Esophagus squamous epithelium (tissue), 5 donors: ENCODE measurements at regions not wholly inside any gene's neighbourhood (a gene's known extent, or its start where the extent isn't known, plus 50 kb on each side); places are given as distances from the start of the nearest gene placed in this dataset.
A peak's percentile ranks its signal among the peaks of the same experiment; 100 is the strongest.

Source experiments
- DNase-seq: peaks from one replicate; lab custom pipeline; 2025; lab: John Stamatoyannopoulos, UW
- H3K27ac ChIP-seq, 4 donors: fragments of 200-600 bp; sonication (generic); one replicate each; pipeline ENCODE4 v1.5.1; 2016 to 2019; ENCODE audit warnings: mild to moderate bottlenecking in 1 of 4
- H3K27me3 ChIP-seq, 4 donors: fragments of 200-600 bp; sonication (generic); 1 replicate in 3 of 4; 2 replicates in 1 of 4; pipeline versions ENCODE4 v1.5.1 to v1.6.0; 2017 to 2021; ENCODE audit warnings: antibody characterized with exemption in 1 of 4
- H3K36me3 ChIP-seq, 3 donors: fragments of 200-600 bp; sonication (generic); one replicate each; pipeline ENCODE4 v1.5.1; 2016 to 2019
- H3K4me1 ChIP-seq, 3 donors: fragments of 200-600 bp; sonication (generic); one replicate each; pipeline ENCODE4 v1.5.1; 2017 to 2019
- H3K4me3 ChIP-seq, 4 donors: fragments of 200-600 bp; sonication (generic); 1 replicate in 3 of 4; 2 replicates in 1 of 4; pipeline ENCODE4 v1.5.1; 2016 to 2019; ENCODE audit warnings: mild to moderate bottlenecking in 2 of 4, moderate library complexity in 1 of 4
- H3K9me3 ChIP-seq, 3 donors: fragments of 200-600 bp; sonication (generic); one replicate each; pipeline ENCODE4 v1.5.1; 2016 to 2019
- POLR2A ChIP-seq, 4 donors: fragments of 450-650 bp; IDR thresholded peaks; one replicate each; pipeline ENCODE4 v1.6.1; 2017; ENCODE audit warnings: antibody characterized with exemption in 4 of 4, mild to moderate bottlenecking in 4 of 4, moderate library complexity in 3 of 4
- WGBS, 2 donors: methylation state at CpG; one replicate each; pipeline ENCODE4 v1.1.5; 2018; 5-methylcytosine and 5-hydroxymethylcytosine counted together
- intact Hi-C: fragments of 100-400 bp; cut with DNase I; formaldehyde crosslinking; loops from one replicate; pipeline ENCODE4 v1.15.0; 2022
- TF ChIP-seq, protein P1 (sequence below), 6 experiments: fragments of 450-650 bp in 4 of 6; fragments of 200-600 bp in 2 of 6; sonication (generic) in 2 of 6; IDR thresholded peaks; one replicate each; pipeline ENCODE4 v1.5.1; 2016 to 2019; ENCODE audit warnings: antibody characterized with exemption in 6 of 6, mild to moderate bottlenecking in 4 of 6, moderate library complexity in 4 of 6
- donor health status: DM: yes; HTN: yes; CAD: no.

DNA sequence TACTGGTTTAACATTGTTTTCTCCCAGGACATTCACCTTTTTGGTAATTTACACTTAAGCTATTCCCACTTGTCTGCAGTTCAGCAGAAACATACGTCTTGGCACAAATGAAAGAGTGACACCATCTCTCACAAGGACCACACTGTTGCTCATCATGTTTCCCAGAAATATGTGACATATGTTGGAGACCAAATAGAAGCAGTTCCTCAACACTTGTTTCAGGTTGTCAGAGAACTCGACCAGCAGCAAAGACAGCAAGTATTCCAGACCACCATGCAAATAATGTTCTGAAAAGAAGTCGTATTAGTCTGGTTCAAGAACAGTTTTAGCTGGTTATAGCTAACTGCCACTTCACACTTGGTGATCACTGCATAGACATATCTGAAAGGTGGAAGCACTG, 81.3 kb upstream of the KLF6 start:
- intact Hi-C loops: no loop called here
- H3K4me1 ChIP-seq: peaks cover 0 to 7% (median 0%) of the 10 kb centered on the region in 3 donors
- H3K27ac ChIP-seq: peak overlapping the region in 1 of 4 donors; percentile 4
- 64 to 84% methylated on average over 3 of the region's 3 CpGs for WGBS, 2 donors
- H3K27me3 ChIP-seq: no peaks in the 10 kb centered on the region
- no peak overlapping the region for H3K4me3 ChIP-seq
- no peaks in the 10 kb centered on the region for H3K36me3 ChIP-seq
- TF ChIP-seq POLR2A (IDR thresholded peaks at IDR 0.05): no peak
- TF ChIP-seq, protein P1, sequence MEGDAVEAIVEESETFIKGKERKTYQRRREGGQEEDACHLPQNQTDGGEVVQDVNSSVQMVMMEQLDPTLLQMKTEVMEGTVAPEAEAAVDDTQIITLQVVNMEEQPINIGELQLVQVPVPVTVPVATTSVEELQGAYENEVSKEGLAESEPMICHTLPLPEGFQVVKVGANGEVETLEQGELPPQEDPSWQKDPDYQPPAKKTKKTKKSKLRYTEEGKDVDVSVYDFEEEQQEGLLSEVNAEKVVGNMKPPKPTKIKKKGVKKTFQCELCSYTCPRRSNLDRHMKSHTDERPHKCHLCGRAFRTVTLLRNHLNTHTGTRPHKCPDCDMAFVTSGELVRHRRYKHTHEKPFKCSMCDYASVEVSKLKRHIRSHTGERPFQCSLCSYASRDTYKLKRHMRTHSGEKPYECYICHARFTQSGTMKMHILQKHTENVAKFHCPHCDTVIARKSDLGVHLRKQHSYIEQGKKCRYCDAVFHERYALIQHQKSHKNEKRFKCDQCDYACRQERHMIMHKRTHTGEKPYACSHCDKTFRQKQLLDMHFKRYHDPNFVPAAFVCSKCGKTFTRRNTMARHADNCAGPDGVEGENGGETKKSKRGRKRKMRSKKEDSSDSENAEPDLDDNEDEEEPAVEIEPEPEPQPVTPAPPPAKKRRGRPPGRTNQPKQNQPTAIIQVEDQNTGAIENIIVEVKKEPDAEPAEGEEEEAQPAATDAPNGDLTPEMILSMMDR (IDR thresholded peaks at IDR 0.05): no peak
- H3K9me3 ChIP-seq: no peaks in the 10 kb centered on the region
- DNase-seq: no peak

DNA sequence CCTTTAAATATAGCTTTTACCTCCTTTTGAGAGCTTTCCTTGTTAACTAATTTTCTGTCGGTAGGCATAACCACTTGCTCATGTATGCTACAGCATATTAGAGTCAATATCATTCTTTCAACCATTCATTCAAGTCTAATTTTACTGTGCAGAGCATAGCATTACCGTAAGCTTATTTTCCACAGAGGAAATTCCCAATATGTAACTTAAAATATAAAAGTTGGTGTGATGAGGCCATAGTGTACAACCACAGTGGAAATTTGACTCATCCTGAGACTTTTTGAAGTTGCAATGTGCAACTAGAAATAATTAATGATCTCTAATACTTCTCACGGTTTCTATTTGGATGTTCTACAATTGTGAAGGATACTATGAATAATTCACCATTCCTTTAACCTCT, 80.6 kb upstream of the KLF6 start:
- TF ChIP-seq, protein P1 (IDR thresholded peaks at IDR 0.05): no peak
- TF ChIP-seq POLR2A (IDR thresholded peaks at IDR 0.05): no peak

DNA sequence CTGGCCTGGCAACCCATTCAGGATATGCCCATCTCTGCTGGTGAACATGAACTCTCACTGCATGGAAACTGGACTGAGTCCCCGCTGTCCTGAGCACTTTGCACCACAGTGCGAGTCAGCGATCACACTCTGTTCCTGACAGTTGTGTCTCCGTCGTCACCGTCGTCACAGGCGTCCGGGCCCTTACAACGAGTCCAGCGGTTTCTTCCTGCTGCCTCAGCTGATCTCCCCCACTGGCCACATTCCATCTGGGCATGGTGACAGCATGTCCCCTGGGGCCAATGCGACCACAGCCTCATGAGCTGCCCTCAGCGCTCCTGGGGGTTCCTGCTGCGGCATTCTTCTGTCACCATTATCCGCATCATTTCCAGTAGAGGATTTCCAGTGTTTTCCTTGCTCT, 76.8 kb upstream of the KLF6 start:
- Histone ChIP-seq H3K27me3 (no peaks in the 10 kb centered on the region), H3K4me3 (no peak overlapping the region), H3K4me1 (peaks cover 0 to 16% (median 5%) of the 10 kb centered on the region in 3 donors), H3K27ac (peak overlapping the region in 2 of 4 donors; percentile 32 to 65), H3K36me3 (no peaks in the 10 kb centered on the region), H3K9me3 (no peaks in the 10 kb centered on the region)
- TF ChIP-seq POLR2A (IDR thresholded peaks at IDR 0.05): no peak
- TF ChIP-seq, protein P1 (IDR thresholded peaks at IDR 0.05): no peak
- WGBS, 2 donors: 89 to 95% methylated on average over 14 to 15 of the region's 15 CpGs
- no peak for DNase-seq
- intact Hi-C loops: no loop called here

More for the DNA sequence above, 80.6 kb upstream of the KLF6 start:
- Histone ChIP-seq H3K9me3 (no peaks in the 10 kb centered on the region), H3K4me3 (no peak overlapping the region), H3K27ac (no peak overlapping the region), H3K27me3 (no peaks in the 10 kb centered on the region), H3K4me1 (peaks cover 0 to 15% (median 3%) of the 10 kb centered on the region in 3 donors), H3K36me3 (no peaks in the 10 kb centered on the region)
- no peak for DNase-seq
- intact Hi-C loops: no loop called here
- WGBS, 2 donors: 56 to 72% methylated on average over 3 of the region's 3 CpGs

DNA sequence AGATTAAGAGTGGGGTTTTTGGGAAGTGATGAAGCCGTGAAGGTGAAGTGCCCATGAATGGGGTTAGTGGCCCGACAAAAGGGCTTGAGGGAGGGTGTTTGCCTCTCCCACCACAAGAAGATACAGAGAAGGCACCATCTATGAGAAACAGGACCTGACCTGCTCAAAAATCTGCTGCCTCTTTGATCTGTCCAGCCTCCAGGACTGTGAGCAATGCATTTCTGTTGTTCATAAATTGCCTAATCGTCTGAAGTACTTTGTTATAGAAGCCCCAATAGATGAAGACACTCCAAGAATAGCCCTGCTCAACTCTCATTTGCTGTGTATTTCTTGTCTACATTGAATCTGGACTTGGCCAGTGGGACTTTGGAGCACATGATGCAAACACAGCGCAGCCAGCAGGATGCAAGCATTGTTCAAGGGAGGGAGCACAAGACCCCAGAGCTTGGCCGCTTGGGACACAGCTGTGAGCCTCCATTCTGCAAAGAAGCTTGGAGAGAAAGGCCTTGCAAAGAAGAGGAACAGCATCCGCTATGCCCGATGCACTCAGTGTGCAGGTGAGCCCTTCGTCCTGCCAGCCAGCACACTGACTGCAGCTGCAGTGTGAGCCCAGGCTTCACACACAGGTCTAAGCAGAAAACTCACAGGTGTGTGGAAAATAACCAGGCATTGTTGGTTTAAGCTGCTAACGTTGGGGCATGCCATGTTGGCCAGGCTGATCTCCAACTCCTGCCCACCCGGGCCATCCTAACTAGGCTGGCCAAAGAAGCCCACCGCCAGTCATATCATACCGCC, 73.2 kb upstream of the KLF6 start:
- intact Hi-C loops: no loop called here
- Histone ChIP-seq H3K27ac (no peak overlapping the region), H3K9me3 (no peaks in the 10 kb centered on the region), H3K4me3 (no peak overlapping the region), H3K4me1 (peaks cover 0 to 26% (median 6%) of the 10 kb centered on the region in 3 donors), H3K36me3 (no peaks in the 10 kb centered on the region), H3K27me3 (no peaks in the 10 kb centered on the region)
- no peak for DNase-seq
- TF ChIP-seq, protein P1 (IDR thresholded peaks at IDR 0.05): no peak
- no peak for TF ChIP-seq POLR2A (IDR thresholded peaks at IDR 0.05)
- WGBS, 2 donors: 67 to 71% methylated on average over 8 to 9 of the region's 12 CpGs

- H3K9me3 ChIP-seq: no peaks in the 10 kb centered on the region
- intact Hi-C loops: no loop called here
- no peaks in the 10 kb centered on the region for H3K36me3 ChIP-seq
- 93 to 96% methylated on average over 6 to 7 of the region's 8 CpGs for WGBS, 2 donors
- no peaks in the 10 kb centered on the region for H3K27me3 ChIP-seq
- no peak overlapping the region for H3K27ac ChIP-seq
- TF ChIP-seq, protein P1 (IDR thresholded peaks at IDR 0.05): no peak
- no peak for TF ChIP-seq POLR2A (IDR thresholded peaks at IDR 0.05)
- H3K4me3 ChIP-seq: no peak overlapping the region
- peaks cover 9 to 36% (median 10%) of the 10 kb centered on the region in 3 donors for H3K4me1 ChIP-seq
- DNase-seq: no peak
Observed at GRCh38 chr10:3857318-3857717, 72.3 kb upstream of the KLF6 start.
